Lower leg skin (tissue), 4 donors: ENCODE measurements at regions not wholly inside any gene's neighbourhood (a gene's known extent, or its start where the extent isn't known, plus 50 kb on each side); places are given as distances from the start of the nearest gene placed in this dataset.

ENCODE experiments used
- DNase-seq, 2 donors: peaks; one replicate each; pipeline ENCODE4 v3.0.0-alpha.2; 2019; ENCODE audit warnings: low spot score in 2 of 2
- H3K4me3 ChIP-seq: fragments of 200-600 bp; sonication (generic); 2 replicates; pipeline ENCODE4 v1.5.1; 2017; ENCODE audit warnings: mild to moderate bottlenecking, low read depth; ENCODE audit not compliant: poor library complexity, severe bottlenecking
- POLR2A ChIP-seq, 2 donors: fragments of 450-650 bp; IDR thresholded peaks; one replicate each; pipeline ENCODE4 v1.6.1; 2016 to 2017; ENCODE audit warnings: antibody characterized with exemption in 2 of 2, mild to moderate bottlenecking in 1 of 2, moderate library complexity in 1 of 2
- WGBS, 2 donors: methylation state at CpG; one replicate each; pipeline ENCODE4 v1.1.5; 2018; 5-methylcytosine and 5-hydroxymethylcytosine counted together
- intact Hi-C: fragments of 100-400 bp; cut with DNase I; formaldehyde crosslinking; loops from one replicate; pipeline ENCODE4 v1.15.0; 2023; ENCODE audit warnings: low total_unique reads
- TF ChIP-seq, protein P1 (sequence below), 3 donors: fragments of 450-650 bp; IDR thresholded peaks; one replicate each; pipeline ENCODE4 v1.5.1; 2016; ENCODE audit warnings: antibody characterized with exemption in 3 of 3, mild to moderate bottlenecking in 3 of 3, moderate library complexity in 2 of 3

DNA sequence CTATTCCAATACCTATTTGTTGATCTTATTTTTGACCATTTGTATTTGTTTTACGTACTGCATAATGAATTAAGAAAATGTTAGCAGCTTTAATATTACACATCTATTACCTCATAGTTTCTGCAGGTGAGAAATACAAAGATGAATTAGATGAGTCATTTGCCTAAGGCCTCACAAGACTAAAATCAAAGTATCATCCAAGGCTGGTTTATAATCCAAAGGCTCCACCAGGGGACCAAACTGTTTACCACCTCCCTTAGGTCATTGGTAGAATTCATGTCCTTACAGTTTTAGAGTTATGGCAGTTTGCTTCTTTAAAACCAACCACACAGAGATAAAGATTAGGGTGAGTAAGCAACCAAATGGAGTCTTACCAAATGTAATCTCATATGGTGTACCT lies 848.1 kb downstream of the SLITRK6 start:
- TF ChIP-seq, protein P1, sequence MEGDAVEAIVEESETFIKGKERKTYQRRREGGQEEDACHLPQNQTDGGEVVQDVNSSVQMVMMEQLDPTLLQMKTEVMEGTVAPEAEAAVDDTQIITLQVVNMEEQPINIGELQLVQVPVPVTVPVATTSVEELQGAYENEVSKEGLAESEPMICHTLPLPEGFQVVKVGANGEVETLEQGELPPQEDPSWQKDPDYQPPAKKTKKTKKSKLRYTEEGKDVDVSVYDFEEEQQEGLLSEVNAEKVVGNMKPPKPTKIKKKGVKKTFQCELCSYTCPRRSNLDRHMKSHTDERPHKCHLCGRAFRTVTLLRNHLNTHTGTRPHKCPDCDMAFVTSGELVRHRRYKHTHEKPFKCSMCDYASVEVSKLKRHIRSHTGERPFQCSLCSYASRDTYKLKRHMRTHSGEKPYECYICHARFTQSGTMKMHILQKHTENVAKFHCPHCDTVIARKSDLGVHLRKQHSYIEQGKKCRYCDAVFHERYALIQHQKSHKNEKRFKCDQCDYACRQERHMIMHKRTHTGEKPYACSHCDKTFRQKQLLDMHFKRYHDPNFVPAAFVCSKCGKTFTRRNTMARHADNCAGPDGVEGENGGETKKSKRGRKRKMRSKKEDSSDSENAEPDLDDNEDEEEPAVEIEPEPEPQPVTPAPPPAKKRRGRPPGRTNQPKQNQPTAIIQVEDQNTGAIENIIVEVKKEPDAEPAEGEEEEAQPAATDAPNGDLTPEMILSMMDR (IDR thresholded peaks at IDR 0.05): no peak
- TF ChIP-seq POLR2A (IDR thresholded peaks at IDR 0.05): no peak
- no peak for DNase-seq
- intact Hi-C loops: no loop called here
- WGBS, 2 donors: 64 to 69% methylated on average over 1 of the region's 1 CpG
- H3K4me3 ChIP-seq: no peak overlapping the region

DNA sequence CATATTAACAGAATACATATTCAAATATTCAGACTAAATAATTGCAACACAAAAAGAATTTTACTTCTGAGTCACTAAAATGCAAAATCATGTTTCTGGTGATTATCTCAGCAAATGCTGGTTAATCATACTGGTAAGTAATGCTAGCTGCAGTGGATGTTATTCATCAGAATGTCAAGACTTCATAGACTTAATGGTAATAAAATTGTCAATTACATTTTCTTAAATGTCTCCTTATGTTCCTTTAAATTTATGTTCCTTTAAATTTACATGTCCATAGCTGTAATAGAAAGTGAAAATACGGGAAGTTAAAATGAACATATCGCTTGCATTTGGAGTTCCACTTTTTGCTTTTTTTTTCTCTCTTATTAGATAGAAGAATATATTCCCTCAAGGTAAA lies 853.0 kb downstream of the SLITRK6 start:
- intact Hi-C loops: no loop called here
- H3K4me3 ChIP-seq: no peak overlapping the region
- 46 to 67% methylated on average over 2 of the region's 2 CpGs for WGBS, 2 donors
- no peak for DNase-seq
- TF ChIP-seq, protein P1 (IDR thresholded peaks at IDR 0.05): no peak
- no peak for TF ChIP-seq POLR2A (IDR thresholded peaks at IDR 0.05)

DNA sequence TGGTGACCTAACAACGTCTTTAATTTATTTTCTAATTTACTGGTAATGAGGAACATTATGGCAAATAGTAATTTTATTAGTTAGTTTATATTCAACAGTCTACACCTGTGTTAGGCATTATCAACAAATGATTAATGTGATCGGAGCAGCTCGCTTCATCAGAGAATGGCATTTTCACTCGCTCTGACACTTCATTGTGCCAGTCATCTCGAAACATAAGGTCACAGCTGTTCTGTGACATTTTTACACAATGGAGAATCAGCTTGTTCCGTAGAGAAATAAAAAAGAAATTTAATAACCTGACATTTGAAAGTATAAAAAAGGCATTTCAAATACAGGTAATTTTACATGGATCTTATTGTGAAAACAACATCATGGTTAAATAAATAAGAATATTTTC lies 858.4 kb downstream of the SLITRK6 start:
- intact Hi-C loops: no loop called here
- TF ChIP-seq, protein P1 (IDR thresholded peaks at IDR 0.05): no peak
- TF ChIP-seq POLR2A (IDR thresholded peaks at IDR 0.05): no peak
- H3K4me3 ChIP-seq: no peak overlapping the region
- DNase-seq: no peak
- WGBS, 2 donors: 79 to 82% methylated on average over 6 of the region's 6 CpGs

DNA sequence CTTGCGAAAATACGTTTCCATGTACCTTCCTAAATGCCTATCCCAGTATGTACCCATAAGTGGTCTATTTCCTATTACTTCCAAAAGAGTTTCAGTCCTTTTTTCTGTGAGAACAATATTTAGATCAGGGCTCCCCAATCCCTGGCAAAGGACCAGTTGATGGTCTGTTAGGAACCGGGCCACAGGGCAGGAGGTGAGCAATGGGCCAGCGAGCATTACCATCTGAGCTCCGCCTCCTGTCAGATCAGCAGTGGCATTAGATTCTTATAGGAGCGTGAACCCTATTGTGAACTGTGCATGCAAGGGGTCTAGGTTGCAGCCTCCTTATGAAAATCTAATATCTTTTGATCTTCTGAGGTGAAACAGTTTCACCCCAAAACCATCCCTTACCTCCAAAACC lies 859.1 kb downstream of the SLITRK6 start:
- intact Hi-C loops: no loop called here
- no peak overlapping the region for H3K4me3 ChIP-seq
- no peak for DNase-seq
- TF ChIP-seq POLR2A (IDR thresholded peaks at IDR 0.05): no peak
- TF ChIP-seq, protein P1 (IDR thresholded peaks at IDR 0.05): no peak
- 92 to 93% methylated on average over 6 of the region's 6 CpGs for WGBS, 2 donors

DNA sequence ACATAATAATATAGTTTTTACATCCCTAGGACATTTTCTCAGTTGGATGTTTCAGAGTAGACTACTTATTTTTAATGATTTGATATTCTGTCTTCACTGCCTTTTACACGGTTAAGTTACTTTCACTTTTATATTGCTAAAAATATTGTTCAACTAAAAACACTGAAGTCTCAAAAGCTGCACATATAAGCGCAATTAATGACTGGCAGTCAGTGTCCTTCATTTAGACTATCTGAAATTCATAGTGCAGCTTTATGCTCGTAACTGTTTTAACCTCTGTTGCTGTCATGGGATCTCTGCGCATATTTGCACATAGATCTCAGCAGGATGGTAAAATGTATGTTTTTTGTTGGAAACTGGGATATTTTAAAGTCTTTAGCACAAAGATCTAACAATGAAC lies 864.3 kb downstream of the SLITRK6 start:
- H3K4me3 ChIP-seq: no peak overlapping the region
- no peak for DNase-seq
- intact Hi-C loops: no loop called here
- TF ChIP-seq, protein P1 (IDR thresholded peaks at IDR 0.05): no peak
- TF ChIP-seq POLR2A (IDR thresholded peaks at IDR 0.05): no peak
- WGBS, 2 donors: 38 to 40% methylated on average over 4 of the region's 4 CpGs

DNA sequence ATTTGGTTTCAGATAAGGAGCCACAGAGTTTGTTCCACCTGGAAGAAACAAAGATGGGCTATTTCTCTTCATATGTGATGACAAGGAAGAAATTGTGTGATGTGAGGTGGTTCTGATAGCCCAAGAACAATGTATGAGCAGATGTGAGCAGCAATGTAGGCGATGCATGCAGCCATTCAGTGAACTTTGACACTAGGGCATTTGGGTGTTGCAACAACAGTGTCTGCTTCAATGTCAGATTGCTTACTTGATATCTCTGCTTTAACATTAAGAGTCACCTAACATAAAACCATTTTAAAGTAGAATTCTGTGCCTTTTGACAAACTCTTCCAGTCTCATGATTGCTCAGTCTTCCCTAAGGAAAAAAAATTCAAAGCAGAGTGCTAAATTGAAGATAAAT lies 865.4 kb downstream of the SLITRK6 start:
- no peak for TF ChIP-seq POLR2A (IDR thresholded peaks at IDR 0.05)
- TF ChIP-seq, protein P1 (IDR thresholded peaks at IDR 0.05): no peak
- WGBS, 2 donors: 52 to 74% methylated on average over 1 of the region's 1 CpG
- DNase-seq: no peak
- H3K4me3 ChIP-seq: no peak overlapping the region
- intact Hi-C loops: no loop called here
